Kidney capillary endothelial cell (primary cell): ENCODE measurements at regions not wholly inside any gene's neighbourhood (a gene's known extent, or its start where the extent isn't known, plus 50 kb on each side); places are given as distances from the start of the nearest gene placed in this dataset.
"Not testable (repeated sequence)": the region's sequence is repeated elsewhere in the genome, so short reads cannot be mapped to it uniquely, and the experiment has no call there.

Experiments
- DNase-seq: peaks from one replicate; pipeline ENCODE4 v3.0.0-alpha.2; 2018; ENCODE audit warnings: low spot score

GRCh38 chr19:28540385-28540784 lies 672.6 kb downstream of the UQCRFS1 start:
- not testable (repeated sequence) for DNase-seq

GRCh38 chr19:28539759-28540158 lies 673.2 kb downstream of the UQCRFS1 start:
- no peak for DNase-seq

- DNase-seq: not testable (repeated sequence)
These were observed 674.4 kb downstream of the UQCRFS1 start for GRCh38 chr19:28538579-28538978.

GRCh38 chr19:28537896-28538295 lies 675.1 kb downstream of the UQCRFS1 start:
- DNase-seq: no peak

GRCh38 chr19:28537079-28537478 lies 675.9 kb downstream of the UQCRFS1 start:
- no peak for DNase-seq

- no peak for DNase-seq
These were observed 677.6 kb downstream of the UQCRFS1 start for GRCh38 chr19:28535352-28535775.

GRCh38 chr19:28534766-28535351 lies 678.1 kb downstream of the UQCRFS1 start:
- DNase-seq: no peak

- DNase-seq: no peak
These were observed 680.1 kb downstream of the UQCRFS1 start for GRCh38 chr19:28532765-28533341.

GRCh38 chr19:28531979-28532378 lies 681.0 kb downstream of the UQCRFS1 start:
- no peak for DNase-seq

- DNase-seq: no peak
These were observed 682.4 kb downstream of the UQCRFS1 start for GRCh38 chr19:28530406-28531035.

- no peak for DNase-seq
These were observed 686.9 kb downstream of the UQCRFS1 start for GRCh38 chr19:28526038-28526437.

- DNase-seq: no peak
These were observed 689.3 kb downstream of the UQCRFS1 start for GRCh38 chr19:28523619-28524018.

- no peak for DNase-seq
These were observed 690.4 kb downstream of the UQCRFS1 start for GRCh38 chr19:28522545-28522922.

- no peak for DNase-seq
These were observed 691.1 kb downstream of the UQCRFS1 start for GRCh38 chr19:28521614-28522544.

- no peak for DNase-seq
These were observed 691.9 kb downstream of the UQCRFS1 start for GRCh38 chr19:28520998-28521568.

- DNase-seq: peak; percentile 33
These were observed 692.7 kb downstream of the UQCRFS1 start for GRCh38 chr19:28519952-28520861.

GRCh38 chr19:28519218-28519779 lies 693.7 kb downstream of the UQCRFS1 start:
- no peak for DNase-seq

GRCh38 chr19:28516415-28516872 lies 696.5 kb downstream of the UQCRFS1 start:
- DNase-seq: no peak

- no peak for DNase-seq
These were observed 698.8 kb downstream of the UQCRFS1 start for GRCh38 chr19:28514166-28514565.

GRCh38 chr19:28511655-28512054 lies 701.3 kb downstream of the UQCRFS1 start:
- no peak for DNase-seq
